Epithelial cell of esophagus (primary cell): ENCODE measurements at regions not wholly inside any gene's neighbourhood (a gene's known extent, or its start where the extent isn't known, plus 50 kb on each side); places are given as distances from the start of the nearest gene placed in this dataset.

Source experiments
- DNase-seq: peaks from one replicate; pipeline ENCODE4 v3.0.0; 2010; ENCODE audit warnings: low read depth
- H3K4me3 ChIP-seq: 2 replicates; pipeline ENCODE4 v1.5.1; 2011; ENCODE audit warnings: mild to moderate bottlenecking, low read length, control low read depth
- TF ChIP-seq, protein P1 (sequence below): IDR thresholded peaks from 2 replicates; pipeline ENCODE4 v1.5.1; 2011; ENCODE audit warnings: low read depth, mild to moderate bottlenecking, low read length, control low read depth, inconsistent platforms; ENCODE audit not compliant: insufficient read depth; ENCODE audit errors: missing control alignments

DNA sequence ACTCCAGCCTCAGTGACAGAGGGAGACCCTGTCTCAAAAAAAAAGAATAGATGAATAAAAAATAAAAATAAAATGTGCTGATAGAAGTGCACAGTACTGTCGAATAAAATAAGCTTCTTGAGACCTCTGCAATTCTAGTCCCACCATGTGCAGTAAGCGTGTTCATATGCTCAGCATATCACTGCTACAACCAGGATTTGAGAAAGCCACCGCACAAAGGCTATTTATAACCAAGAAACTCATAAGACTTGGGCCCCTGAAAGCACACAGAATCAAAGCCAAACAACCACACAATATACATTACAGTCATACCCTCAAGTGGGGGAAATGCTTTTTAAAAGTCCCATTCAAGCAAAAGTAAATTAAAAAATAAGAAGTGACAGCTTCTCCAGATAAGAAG lies 56.5 kb upstream of the FXR1 start:
- TF ChIP-seq, protein P1, sequence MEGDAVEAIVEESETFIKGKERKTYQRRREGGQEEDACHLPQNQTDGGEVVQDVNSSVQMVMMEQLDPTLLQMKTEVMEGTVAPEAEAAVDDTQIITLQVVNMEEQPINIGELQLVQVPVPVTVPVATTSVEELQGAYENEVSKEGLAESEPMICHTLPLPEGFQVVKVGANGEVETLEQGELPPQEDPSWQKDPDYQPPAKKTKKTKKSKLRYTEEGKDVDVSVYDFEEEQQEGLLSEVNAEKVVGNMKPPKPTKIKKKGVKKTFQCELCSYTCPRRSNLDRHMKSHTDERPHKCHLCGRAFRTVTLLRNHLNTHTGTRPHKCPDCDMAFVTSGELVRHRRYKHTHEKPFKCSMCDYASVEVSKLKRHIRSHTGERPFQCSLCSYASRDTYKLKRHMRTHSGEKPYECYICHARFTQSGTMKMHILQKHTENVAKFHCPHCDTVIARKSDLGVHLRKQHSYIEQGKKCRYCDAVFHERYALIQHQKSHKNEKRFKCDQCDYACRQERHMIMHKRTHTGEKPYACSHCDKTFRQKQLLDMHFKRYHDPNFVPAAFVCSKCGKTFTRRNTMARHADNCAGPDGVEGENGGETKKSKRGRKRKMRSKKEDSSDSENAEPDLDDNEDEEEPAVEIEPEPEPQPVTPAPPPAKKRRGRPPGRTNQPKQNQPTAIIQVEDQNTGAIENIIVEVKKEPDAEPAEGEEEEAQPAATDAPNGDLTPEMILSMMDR = no peak
- DNase-seq = no peak
- no peak overlapping the region for H3K4me3 ChIP-seq

DNA sequence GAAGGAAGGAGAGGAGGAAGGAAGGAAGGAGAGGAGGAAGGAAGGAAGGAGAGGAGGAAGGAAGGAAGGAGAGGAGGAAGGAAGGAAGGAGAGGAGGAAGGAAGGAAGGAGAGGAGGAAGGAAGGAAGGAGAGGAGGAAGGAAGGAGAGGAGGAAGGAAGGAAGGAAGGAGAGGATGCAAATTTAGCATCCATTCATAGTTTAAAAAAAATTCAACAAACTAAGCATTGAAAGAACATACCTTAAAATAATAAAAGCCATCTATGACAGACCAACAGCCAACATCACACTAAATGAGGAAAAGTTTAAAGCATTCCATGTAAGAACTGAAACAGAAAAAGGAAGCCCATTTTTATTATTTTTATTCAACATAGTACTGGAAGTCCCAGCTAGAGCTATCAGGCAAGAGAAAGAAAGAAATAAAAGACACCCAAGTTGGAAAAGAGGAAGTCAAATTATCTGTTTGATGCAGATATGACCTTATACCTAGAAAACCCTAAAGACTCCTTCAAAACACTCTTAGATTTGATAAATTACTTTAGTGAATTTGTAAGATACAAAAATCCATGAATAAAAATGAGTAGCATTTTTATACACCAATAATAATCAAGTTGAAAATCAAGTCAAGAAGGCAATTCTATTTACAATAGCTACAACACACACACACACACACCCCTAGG lies 52.2 kb upstream of the FXR1 start:
- no peak for DNase-seq
- no peak overlapping the region for H3K4me3 ChIP-seq
- TF ChIP-seq, protein P1 = no peak
